Bronchial epithelial cell (primary cell): ENCODE measurements at regions not wholly inside any gene's neighbourhood (a gene's known extent, or its start where the extent isn't known, plus 50 kb on each side); places are given as distances from the start of the nearest gene placed in this dataset.

ENCODE experiments used
- DNase-seq: peaks from one replicate; pipeline ENCODE4 v3.0.0-alpha.2; 2010; ENCODE audit warnings: low read depth
- FAIRE-seq: peaks from 2 replicates; lab custom pipeline; 2011; peaks lifted over from hg19 to GRCh38; lab: Jason Lieb, UNC
- H3K27me3 ChIP-seq: 2 replicates; pipeline ENCODE4 v1.5.1; 2011; ENCODE audit warnings: low read length; ENCODE audit not compliant: control insufficient read depth, insufficient read depth
- H3K36me3 ChIP-seq: 2 replicates; pipeline ENCODE4 v1.5.1; 2011; ENCODE audit warnings: low read length; ENCODE audit not compliant: control insufficient read depth, insufficient read depth
- H3K4me3 ChIP-seq: 2 replicates; pipeline ENCODE4 v1.5.1; 2011; ENCODE audit warnings: mild to moderate bottlenecking, low read depth, low read length, control low read depth
- TF ChIP-seq, protein P1 (sequence below): IDR thresholded peaks from 2 replicates; pipeline ENCODE4 v1.5.1; 2011; ENCODE audit warnings: mild to moderate bottlenecking, moderate library complexity, low read length, control low read depth, inconsistent platforms; ENCODE audit not compliant: insufficient read depth, severe bottlenecking

DNA sequence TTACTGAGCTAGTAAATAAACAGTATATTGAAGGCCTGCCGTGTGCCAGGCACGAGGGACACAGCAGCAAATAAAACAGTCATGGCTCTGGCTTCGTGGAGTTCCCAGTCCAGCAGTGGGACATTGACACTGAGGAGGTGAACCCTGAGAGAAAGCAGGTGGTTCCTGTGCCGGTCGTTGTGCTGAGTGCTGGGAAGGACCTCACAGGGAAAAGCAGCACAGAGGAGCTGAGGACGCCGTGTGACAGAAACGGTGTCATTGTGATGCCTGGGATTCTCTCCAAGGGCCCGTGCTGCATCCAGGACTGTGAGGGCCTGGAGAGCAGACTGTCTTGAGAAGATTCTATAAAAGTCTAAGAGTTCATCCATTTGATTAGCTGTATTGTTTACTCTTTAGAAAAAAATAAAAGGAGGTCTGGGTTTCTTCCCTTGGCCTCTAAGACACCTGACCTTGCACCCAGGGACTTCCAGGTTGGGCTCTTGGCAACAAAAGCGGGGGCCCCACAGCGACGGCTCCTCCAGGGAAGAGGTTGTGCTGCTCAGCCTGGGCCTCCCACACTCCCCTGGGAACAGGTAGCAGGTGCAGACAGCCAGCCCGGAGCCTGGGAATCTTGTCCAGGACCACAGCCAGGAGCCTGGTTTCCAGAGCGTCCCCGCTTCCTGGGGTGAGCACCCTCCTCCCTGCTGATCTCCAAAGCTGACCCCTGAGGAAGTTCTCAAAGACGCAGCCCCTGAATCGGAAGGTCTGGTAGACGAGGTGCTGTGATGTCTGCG lies 251.2 kb upstream of the PMEPA1 start:
- FAIRE-seq: no peak
- TF ChIP-seq, protein P1, sequence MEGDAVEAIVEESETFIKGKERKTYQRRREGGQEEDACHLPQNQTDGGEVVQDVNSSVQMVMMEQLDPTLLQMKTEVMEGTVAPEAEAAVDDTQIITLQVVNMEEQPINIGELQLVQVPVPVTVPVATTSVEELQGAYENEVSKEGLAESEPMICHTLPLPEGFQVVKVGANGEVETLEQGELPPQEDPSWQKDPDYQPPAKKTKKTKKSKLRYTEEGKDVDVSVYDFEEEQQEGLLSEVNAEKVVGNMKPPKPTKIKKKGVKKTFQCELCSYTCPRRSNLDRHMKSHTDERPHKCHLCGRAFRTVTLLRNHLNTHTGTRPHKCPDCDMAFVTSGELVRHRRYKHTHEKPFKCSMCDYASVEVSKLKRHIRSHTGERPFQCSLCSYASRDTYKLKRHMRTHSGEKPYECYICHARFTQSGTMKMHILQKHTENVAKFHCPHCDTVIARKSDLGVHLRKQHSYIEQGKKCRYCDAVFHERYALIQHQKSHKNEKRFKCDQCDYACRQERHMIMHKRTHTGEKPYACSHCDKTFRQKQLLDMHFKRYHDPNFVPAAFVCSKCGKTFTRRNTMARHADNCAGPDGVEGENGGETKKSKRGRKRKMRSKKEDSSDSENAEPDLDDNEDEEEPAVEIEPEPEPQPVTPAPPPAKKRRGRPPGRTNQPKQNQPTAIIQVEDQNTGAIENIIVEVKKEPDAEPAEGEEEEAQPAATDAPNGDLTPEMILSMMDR: no peak
- Histone ChIP-seq H3K36me3 (no peaks in the 10 kb centered on the region), H3K4me3 (no peak overlapping the region), H3K27me3 (peaks cover 3% of the 10 kb centered on the region)
- DNase-seq: no peak

GRCh38 chr20:57959589-57959988 lies 249.8 kb upstream of the PMEPA1 start:
- FAIRE-seq: no peak
- no peak overlapping the region for H3K4me3 ChIP-seq
- H3K27me3 ChIP-seq: peaks cover 3% of the 10 kb centered on the region
- no peaks in the 10 kb centered on the region for H3K36me3 ChIP-seq
- DNase-seq: no peak
- TF ChIP-seq, protein P1: no peak

DNA sequence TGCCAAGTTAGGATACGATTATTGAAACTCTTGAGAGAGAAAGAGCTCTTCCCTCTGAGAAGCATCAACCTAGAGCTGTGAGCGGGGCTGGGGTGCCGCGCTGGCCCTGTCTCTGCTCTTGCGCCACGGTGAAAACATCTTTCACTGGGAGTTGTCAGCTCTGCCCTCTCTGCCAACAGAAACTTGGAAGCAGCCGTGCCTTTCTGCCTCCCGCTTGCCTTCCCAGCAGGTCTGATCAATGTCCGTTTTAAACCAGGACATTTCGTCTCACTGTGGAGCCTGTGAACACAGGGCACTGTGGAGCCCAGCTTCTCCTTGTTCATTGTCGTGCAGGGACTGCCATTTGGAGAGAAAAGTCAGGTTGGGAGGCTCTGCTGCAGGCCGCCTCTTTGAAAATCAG lies 249.2 kb upstream of the PMEPA1 start:
- Histone ChIP-seq H3K36me3 (no peaks in the 10 kb centered on the region), H3K4me3 (no peak overlapping the region), H3K27me3 (peaks cover 3% of the 10 kb centered on the region)
- FAIRE-seq (peak; percentile 28), DNase-seq (no peak)
- TF ChIP-seq, protein P1: no peak

GRCh38 chr20:57958050-57958420 lies 248.2 kb upstream of the PMEPA1 start:
- Histone ChIP-seq H3K4me3 (no peak overlapping the region), H3K27me3 (peaks cover 3% of the 10 kb centered on the region), H3K36me3 (no peaks in the 10 kb centered on the region)
- TF ChIP-seq, protein P1: no peak
- FAIRE-seq: no peak
- no peak for DNase-seq

DNA sequence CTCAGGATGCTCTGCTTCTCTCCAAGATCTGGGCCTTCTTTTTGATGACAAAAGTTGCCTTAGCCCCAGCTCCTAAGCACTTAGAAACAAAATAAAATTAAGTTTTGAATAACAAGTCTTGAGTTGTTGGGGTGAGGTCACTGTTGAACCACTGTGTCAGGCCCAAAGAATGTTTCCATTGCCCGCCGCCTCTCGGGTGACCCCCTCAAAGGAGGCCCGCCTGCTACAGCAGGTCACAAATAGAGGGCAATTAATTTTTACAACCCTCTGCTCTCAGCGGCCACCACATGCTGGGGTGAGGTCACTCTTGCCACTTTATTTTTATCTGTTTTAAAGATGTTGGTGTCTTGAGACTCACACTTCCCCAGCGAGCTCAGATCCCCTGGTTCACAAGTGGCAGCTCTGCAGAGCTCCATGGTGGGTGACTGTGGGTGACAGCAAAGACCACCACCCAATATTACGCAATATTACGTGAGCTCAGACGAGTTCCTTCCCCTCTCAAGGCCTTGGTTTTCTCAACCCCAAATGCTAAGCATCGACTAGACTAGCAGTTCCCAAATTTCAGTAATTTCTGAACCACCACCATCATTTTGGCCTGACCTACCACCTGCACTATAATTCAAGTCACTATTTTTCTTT lies 247.7 kb upstream of the PMEPA1 start:
- no peak for DNase-seq
- TF ChIP-seq, protein P1: no peak
- Histone ChIP-seq H3K4me3 (no peak overlapping the region), H3K27me3 (peaks cover 3% of the 10 kb centered on the region), H3K36me3 (no peaks in the 10 kb centered on the region)
- no peak for FAIRE-seq
